HEK293 (cell line): ENCODE measurements at regions not wholly inside any gene's neighbourhood (a gene's known extent, or its start where the extent isn't known, plus 50 kb on each side); places are given as distances from the start of the nearest gene placed in this dataset.

Source experiments
- CTCF ChIA-PET: fragments of 350-600 bp; formaldehyde crosslinking; extraction: SDS; loops from one replicate; lab custom pipeline; 2021; ENCODE audit warnings: antibody characterized with exemption; lab: Yijun Ruan, JAX
- POLR2A ChIA-PET: fragments of 300-600 bp; formaldehyde crosslinking; extraction: SDS; loops from one replicate; lab custom pipeline; 2020; ENCODE audit warnings: antibody characterized with exemption, inconsistent platforms; lab: Yijun Ruan, JAX
- H3K27ac ChIP-seq: fragments of 200-500 bp; sonication (Bioruptor generic); 2 replicates; pipeline ENCODE4 v1.5.1; 2014; ENCODE audit warnings: low read depth, low read length, control low read depth, inconsistent platforms; ENCODE audit errors: extremely low read depth
- H3K36me3 ChIP-seq, 2 experiments: fragments of 200-500 bp in 1 of 2; sonication (Bioruptor generic) in 1 of 2; 1 replicate in 1 of 2; 2 replicates in 1 of 2; pipeline ENCODE4 v1.5.1; 2014 to 2017; ENCODE audit warnings: inconsistent platforms in 2 of 2, low read length in 2 of 2; ENCODE audit not compliant: control insufficient read depth in 2 of 2, insufficient read depth in 1 of 2
- H3K4me1 ChIP-seq: fragments of 200-500 bp; sonication (Bioruptor generic); 2 replicates; pipeline ENCODE4 v1.5.1; 2014; ENCODE audit warnings: mild to moderate bottlenecking, low read length, inconsistent platforms; ENCODE audit not compliant: control insufficient read depth, insufficient read depth
- H3K4me3 ChIP-seq: 2 replicates; pipeline ENCODE4 v1.5.1; 2011; ENCODE audit warnings: low read depth, mild to moderate bottlenecking, control low read depth, low read length, moderate library complexity
- H3K9me3 ChIP-seq: fragments of 200-500 bp; sonication (Bioruptor generic); 2 replicates; pipeline ENCODE4 v1.5.1; 2014; ENCODE audit warnings: low read depth, low read length, inconsistent platforms; ENCODE audit not compliant: control insufficient read depth, insufficient read depth
- BCL11A ChIP-seq: fragments of 450-650 bp; formaldehyde crosslinking; IDR thresholded peaks from 2 replicates; pipeline ENCODE4 v1.5.1; 2016; ENCODE audit warnings: low read depth, missing biosample characterization, missing genetic modification characterization
- GLI4 ChIP-seq: fragments of 450-650 bp; formaldehyde crosslinking; IDR thresholded peaks from 2 replicates; pipeline ENCODE4 v1.5.1; 2016; ENCODE audit warnings: missing biosample characterization, missing genetic modification characterization
- KLF10 ChIP-seq: fragments of 450-650 bp; IDR thresholded peaks from 2 replicates; pipeline ENCODE4 v1.5.1; 2018; ENCODE audit warnings: missing biosample characterization, mild to moderate bottlenecking, missing genetic modification characterization
- KLF17 ChIP-seq: fragments of 450-650 bp; formaldehyde crosslinking; IDR thresholded peaks from 2 replicates; pipeline ENCODE4 v1.5.1; 2016; ENCODE audit warnings: missing biosample characterization, missing genetic modification characterization
- SALL2 ChIP-seq: fragments of 450-650 bp; formaldehyde crosslinking; IDR thresholded peaks from 2 replicates; pipeline ENCODE4 v1.5.0; 2017; ENCODE audit warnings: missing biosample characterization, mild to moderate bottlenecking, missing genetic modification characterization, borderline replicate concordance
- SP7 ChIP-seq: fragments of 450-650 bp; formaldehyde crosslinking; IDR thresholded peaks from 2 replicates; pipeline ENCODE4 v1.5.1; 2016; ENCODE audit warnings: missing biosample characterization, missing genetic modification characterization
- ZBTB21 ChIP-seq: fragments of 450-650 bp; formaldehyde crosslinking; IDR thresholded peaks from 2 replicates; pipeline ENCODE4 v1.5.1; 2017; ENCODE audit warnings: missing biosample characterization, missing genetic modification characterization
- ZNF148 ChIP-seq: fragments of 450-650 bp; formaldehyde crosslinking; IDR thresholded peaks from 2 replicates; pipeline ENCODE4 v1.5.0; 2017; ENCODE audit warnings: missing biosample characterization, missing genetic modification characterization, borderline replicate concordance
- ZNF16 ChIP-seq: fragments of 450-650 bp; formaldehyde crosslinking; IDR thresholded peaks from 2 replicates; pipeline ENCODE4 v1.5.1; 2016; ENCODE audit warnings: low read depth, missing biosample characterization, missing genetic modification characterization
- ZNF211 ChIP-seq: fragments of 450-650 bp; formaldehyde crosslinking; IDR thresholded peaks from 2 replicates; pipeline ENCODE4 v1.5.1; 2016; ENCODE audit warnings: low read depth, missing biosample characterization, missing genetic modification characterization
- ZNF24 ChIP-seq: fragments of 450-650 bp; formaldehyde crosslinking; IDR thresholded peaks from 2 replicates; pipeline ENCODE4 v1.5.1; 2016; ENCODE audit warnings: missing biosample characterization, missing genetic modification characterization
- ZNF266 ChIP-seq: fragments of 450-650 bp; formaldehyde crosslinking; IDR thresholded peaks from 2 replicates; pipeline ENCODE4 v1.5.1; 2016; ENCODE audit warnings: missing biosample characterization, missing genetic modification characterization, low read depth
- ZNF280C ChIP-seq: fragments of 450-650 bp; formaldehyde crosslinking; IDR thresholded peaks from 2 replicates; pipeline ENCODE4 v1.5.1; 2016; ENCODE audit warnings: missing biosample characterization, missing genetic modification characterization
- ZNF398 ChIP-seq: fragments of 450-650 bp; formaldehyde crosslinking; IDR thresholded peaks from 2 replicates; pipeline ENCODE4 v1.5.1; 2017; ENCODE audit warnings: missing biosample characterization, missing genetic modification characterization
- ZNF585B ChIP-seq: fragments of 450-650 bp; formaldehyde crosslinking; IDR thresholded peaks from 2 replicates; pipeline ENCODE4 v1.5.1; 2016; ENCODE audit warnings: missing biosample characterization, missing genetic modification characterization
- ZNF596 ChIP-seq: fragments of 450-650 bp; IDR thresholded peaks from 2 replicates; pipeline ENCODE4 v1.5.0; 2018; ENCODE audit warnings: missing biosample characterization, mild to moderate bottlenecking, missing genetic modification characterization, moderate library complexity
- ZNF623 ChIP-seq: fragments of 450-650 bp; formaldehyde crosslinking; IDR thresholded peaks from 2 replicates; pipeline ENCODE4 v1.5.1; 2016; ENCODE audit warnings: missing biosample characterization, missing genetic modification characterization
- ZNF639 ChIP-seq: fragments of 450-650 bp; formaldehyde crosslinking; IDR thresholded peaks from 2 replicates; pipeline ENCODE4 v1.5.1; 2016; ENCODE audit warnings: missing biosample characterization, missing genetic modification characterization
- ZNF658 ChIP-seq: fragments of 450-650 bp; formaldehyde crosslinking; IDR thresholded peaks from 2 replicates; pipeline ENCODE4; 2016; ENCODE audit warnings: missing biosample characterization, missing genetic modification characterization
- ZNF670 ChIP-seq: fragments of 450-650 bp; formaldehyde crosslinking; IDR thresholded peaks from 2 replicates; pipeline ENCODE4 v1.5.1; 2016; ENCODE audit warnings: missing biosample characterization, missing genetic modification characterization, low read depth
- ZNF843 ChIP-seq: fragments of 450-650 bp; formaldehyde crosslinking; IDR thresholded peaks from 2 replicates; pipeline ENCODE4 v1.5.1; 2016; ENCODE audit warnings: missing biosample characterization, missing genetic modification characterization

- ChIA-PET CTCF (interaction anchor here (0.6 to 10.0 kb wide), 25 partner anchors 10 to 176 kb away, joined by 3 to 103 read pairs (median 5); partner anchors contain the start of genes CSNK1A1 and IL17B), POLR2A (no interaction called here)
- no peak overlapping the region for H3K4me3 ChIP-seq
- no peak overlapping the region for H3K27ac ChIP-seq
- H3K9me3 ChIP-seq = no peaks in the 10 kb centered on the region
- TF ChIP-seq ZBTB21 (no peak), ZNF670 (tag by site-specific recombination) (no peak), ZNF585B (tag by site-specific recombination) (no peak), BCL11A (tag by site-specific recombination) (no peak), SALL2 (tag by site-specific recombination) (no peak), ZNF658 (tag by site-specific recombination) (no peak)
- TF ChIP-seq, all 188 proteins: peak for 0
- Histone ChIP-seq H3K36me3 (no peaks in the 10 kb centered on the region), H3K4me1 (no peaks in the 10 kb centered on the region)
Measured at GRCh38 chr5:149441986-149442385, 62.9 kb upstream of the IL17B start.

GRCh38 chr5:149441194-149441753 is 62.2 kb upstream of the IL17B start:
- no peaks in the 10 kb centered on the region for H3K4me1 ChIP-seq
- no peak overlapping the region for H3K4me3 ChIP-seq
- no peaks in the 10 kb centered on the region for H3K9me3 ChIP-seq
- H3K27ac ChIP-seq = no peak overlapping the region
- TF ChIP-seq GLI4 (0 out of 2 replicates have a peak, but pooled peaks have one; percentile 55), ZNF16 (0 out of 2 replicates have a peak, but pooled peaks have one; percentile 38), ZNF148 (no peak)
- TF ChIP-seq, all 188 proteins: peak for 2
- CTCF ChIA-PET = interaction anchor here (0.6 to 10.0 kb wide), 21 partner anchors 9 to 579 kb away, joined by 3 to 103 read pairs (median 4); partner anchors contain the start of genes CSNK1A1 and IL17B
- POLR2A ChIA-PET = no interaction called here
- no peaks in the 10 kb centered on the region for H3K36me3 ChIP-seq

GRCh38 chr5:149439899-149440542 is 60.9 kb upstream of the IL17B start:
- no peaks in the 10 kb centered on the region for H3K9me3 ChIP-seq
- POLR2A ChIA-PET = interaction anchor here (0.7 to 2.5 kb wide), 2 partner anchors 111 to 291 kb away, joined by 5 to 6 read pairs; partner anchors contain the start of gene CSNK1A1
- no peaks in the 10 kb centered on the region for H3K36me3 ChIP-seq
- no peak overlapping the region for H3K27ac ChIP-seq
- CTCF ChIA-PET = interaction anchor here (0.6 to 10.0 kb wide), 23 partner anchors 8 to 1489 kb away, joined by 3 to 212 read pairs (median 4); partner anchors contain the start of genes CSNK1A1 and IL17B
- H3K4me3 ChIP-seq = no peak overlapping the region
- H3K4me1 ChIP-seq = no peaks in the 10 kb centered on the region
- TF ChIP-seq ZNF398 (0 out of 2 replicates have a peak, but pooled peaks have one; percentile 7), ZNF596 (tag by site-specific recombination) (no peak), KLF17 (tag by site-specific recombination) (peak; percentile 81; the same call in 1 of the 2 replicates), SP7 (tag by site-specific recombination) (0 out of 2 replicates have a peak, but pooled peaks have one; percentile 50), ZNF639 (tag by site-specific recombination) (no peak), KLF10 (no peak), ZNF280C (no peak), ZNF211 (tag by site-specific recombination) (no peak), ZNF843 (tag by site-specific recombination) (no peak), ZNF266 (tag by site-specific recombination) (no peak), ZNF623 (tag by site-specific recombination) (peak; percentile 31; the same call in 1 of the 2 replicates), ZNF24 (tag by site-specific recombination) (peak; percentile 24; the same call in 1 of the 2 replicates)
